Stimulated activated CD8-positive, alpha-beta memory T cell treated with anti-CD3 and anti-CD28 coated beads, Interleukin-7, amount 100 ng/mL, for 48 hours (primary cell): ENCODE measurements at regions not wholly inside any gene's neighbourhood (a gene's known extent, or its start where the extent isn't known, plus 50 kb on each side); places are given as distances from the start of the nearest gene placed in this dataset.

Experiments
- DNase-seq, 2 donors: peaks; one replicate each; pipeline ENCODE4 v3.0.0-alpha.2; 2020; ENCODE audit warnings: low read depth in 1 of 2; ENCODE audit errors: extremely low read depth in 1 of 2

DNA sequence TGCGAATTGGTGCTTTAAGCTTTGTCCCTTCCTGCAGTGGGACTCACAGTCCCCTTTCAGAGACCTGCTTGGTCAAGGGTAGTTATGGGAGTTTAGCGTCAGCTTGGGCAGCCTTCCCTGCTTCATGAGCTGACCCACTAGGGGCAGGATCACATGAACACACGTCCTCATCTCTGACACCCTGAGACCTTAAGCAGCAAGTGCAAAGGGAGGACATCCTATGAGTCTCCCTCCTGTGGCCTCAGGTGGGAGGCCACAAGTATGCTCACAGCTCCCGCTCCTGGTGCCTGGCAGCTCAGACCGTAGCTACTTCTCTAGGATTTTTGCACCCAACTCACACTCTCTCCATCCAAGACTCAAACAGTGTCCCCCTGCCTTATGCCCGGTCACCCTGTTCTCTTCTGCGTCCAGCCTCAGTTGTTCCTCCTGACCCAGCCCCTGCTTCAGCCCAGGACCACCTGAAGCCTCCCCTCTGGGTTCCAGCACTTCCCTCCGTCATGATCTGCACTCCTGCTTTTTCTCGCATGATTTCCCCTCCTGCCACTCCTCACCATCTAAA, 136.6 kb upstream of the FAM20C start:
- DNase-seq, result no peak

- no peak for DNase-seq
These were observed 136.0 kb upstream of the FAM20C start for GRCh38 chr7:56291-56913.

DNA sequence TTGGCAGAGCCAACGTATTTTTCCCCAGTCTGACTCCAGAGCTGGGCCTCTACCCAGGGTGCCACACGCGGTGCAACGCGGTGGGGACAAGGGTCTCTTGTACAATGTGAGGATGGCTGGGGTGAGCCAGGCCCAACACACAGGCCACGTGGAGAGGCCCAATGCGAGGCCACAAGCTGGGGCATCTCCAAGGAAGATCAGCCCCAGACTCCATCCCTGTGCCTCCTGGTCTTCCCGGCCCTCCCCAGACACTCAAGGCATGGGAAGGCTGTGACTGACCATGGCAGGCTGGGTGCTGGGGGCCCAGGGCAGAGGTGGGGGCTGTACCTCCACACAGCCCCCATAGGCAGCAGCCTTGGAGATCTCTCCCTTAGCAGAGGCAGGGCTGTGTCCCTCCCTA, 135.3 kb upstream of the FAM20C start:
- no peak for DNase-seq

DNA sequence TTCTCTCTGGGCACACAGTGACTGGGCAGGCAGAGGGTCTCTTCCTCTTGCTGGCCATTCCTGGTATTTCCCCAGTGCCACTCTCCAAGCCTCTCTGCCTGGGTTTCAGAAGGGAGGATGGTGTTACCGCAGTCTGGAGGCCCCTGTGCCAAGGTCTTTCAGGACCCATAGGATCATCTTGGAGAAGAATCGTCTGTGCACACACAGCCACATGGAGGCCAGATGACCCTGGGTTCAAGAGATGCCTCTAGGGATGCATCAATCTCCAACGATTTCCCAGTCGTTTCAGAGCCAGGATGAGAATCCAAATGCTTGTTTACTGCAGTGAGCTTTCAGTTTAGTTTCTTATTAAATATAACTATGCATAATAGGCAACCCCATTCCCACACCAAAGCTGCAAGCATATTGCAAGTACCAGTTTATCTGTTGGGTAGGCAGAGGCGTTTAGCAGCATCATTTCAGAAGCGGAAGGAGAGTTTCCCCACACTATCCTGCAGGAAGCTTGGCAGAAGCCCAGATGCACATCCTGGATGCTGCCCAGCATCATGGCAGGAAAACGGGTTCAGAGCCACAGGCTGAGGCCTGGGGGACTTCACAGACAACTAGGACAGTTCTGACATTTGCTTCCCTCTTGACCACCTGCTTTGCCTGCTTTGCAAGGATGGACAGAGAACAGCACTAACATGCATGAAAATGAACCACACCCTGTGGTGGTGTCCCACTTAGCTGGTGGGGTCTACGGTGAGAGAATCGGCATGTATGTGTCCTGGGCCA, 134.7 kb upstream of the FAM20C start:
- no peak for DNase-seq

GRCh38 chr7:58316-58715, 134.1 kb upstream of the FAM20C start:
- no peak for DNase-seq

- DNase-seq, result no peak
These were observed 133.0 kb upstream of the FAM20C start for GRCh38 chr7:59079-60016.

DNA sequence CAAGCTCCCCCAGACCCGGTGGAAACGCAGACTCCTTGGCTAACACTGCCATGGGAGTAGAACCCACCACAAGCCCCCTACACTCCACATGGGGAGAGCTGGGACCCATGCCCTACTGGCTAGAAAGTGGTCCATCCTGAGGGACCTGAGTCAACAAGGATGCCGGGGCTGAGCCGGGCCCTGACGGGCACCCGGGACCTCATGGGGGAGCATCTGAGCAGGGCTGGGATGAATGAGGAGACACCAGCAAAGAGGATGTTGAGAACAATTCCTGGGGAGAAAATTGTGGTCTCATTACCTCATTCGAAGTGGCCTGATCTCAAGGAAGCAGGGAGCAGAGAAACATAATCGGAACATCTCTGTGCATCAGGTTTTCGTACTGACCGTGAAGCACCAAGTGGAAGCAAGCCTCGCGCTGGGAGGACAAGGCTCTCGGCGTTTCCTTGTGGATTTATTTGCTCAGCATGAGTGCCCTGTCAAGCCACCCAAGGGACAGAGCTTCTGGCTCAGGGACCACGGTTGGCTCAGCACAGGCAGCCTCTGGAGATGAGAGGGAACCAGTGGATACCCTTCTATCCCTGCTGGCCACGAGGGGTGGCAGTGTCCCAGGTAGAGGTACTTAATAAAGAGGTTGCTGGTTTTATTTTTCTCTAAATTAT, 132.2 kb upstream of the FAM20C start:
- no peak for DNase-seq

DNA sequence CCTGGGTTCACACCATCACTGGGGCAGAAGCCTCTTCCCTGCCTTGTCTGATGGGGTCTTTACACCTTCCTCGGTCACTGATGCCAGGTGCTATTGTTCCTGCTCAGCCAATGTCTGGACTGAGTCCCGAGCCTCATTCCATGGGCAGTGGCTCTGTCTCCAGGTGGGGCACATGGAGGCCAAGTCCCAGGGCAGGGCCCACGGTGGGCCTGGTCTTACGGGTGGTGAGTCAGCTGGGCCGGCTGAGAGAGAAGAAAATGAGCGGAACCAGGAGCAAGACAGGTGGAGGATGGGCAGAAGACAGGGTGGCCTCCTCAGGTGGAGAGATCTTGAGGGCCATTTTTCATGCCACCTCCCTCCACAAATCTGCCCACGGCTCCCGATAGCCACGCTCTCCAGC, 131.7 kb upstream of the FAM20C start:
- no peak for DNase-seq

GRCh38 chr7:61111-61510, 131.3 kb upstream of the FAM20C start:
- no peak for DNase-seq

- no peak for DNase-seq
These were observed 130.6 kb upstream of the FAM20C start for GRCh38 chr7:61576-62360.

DNA sequence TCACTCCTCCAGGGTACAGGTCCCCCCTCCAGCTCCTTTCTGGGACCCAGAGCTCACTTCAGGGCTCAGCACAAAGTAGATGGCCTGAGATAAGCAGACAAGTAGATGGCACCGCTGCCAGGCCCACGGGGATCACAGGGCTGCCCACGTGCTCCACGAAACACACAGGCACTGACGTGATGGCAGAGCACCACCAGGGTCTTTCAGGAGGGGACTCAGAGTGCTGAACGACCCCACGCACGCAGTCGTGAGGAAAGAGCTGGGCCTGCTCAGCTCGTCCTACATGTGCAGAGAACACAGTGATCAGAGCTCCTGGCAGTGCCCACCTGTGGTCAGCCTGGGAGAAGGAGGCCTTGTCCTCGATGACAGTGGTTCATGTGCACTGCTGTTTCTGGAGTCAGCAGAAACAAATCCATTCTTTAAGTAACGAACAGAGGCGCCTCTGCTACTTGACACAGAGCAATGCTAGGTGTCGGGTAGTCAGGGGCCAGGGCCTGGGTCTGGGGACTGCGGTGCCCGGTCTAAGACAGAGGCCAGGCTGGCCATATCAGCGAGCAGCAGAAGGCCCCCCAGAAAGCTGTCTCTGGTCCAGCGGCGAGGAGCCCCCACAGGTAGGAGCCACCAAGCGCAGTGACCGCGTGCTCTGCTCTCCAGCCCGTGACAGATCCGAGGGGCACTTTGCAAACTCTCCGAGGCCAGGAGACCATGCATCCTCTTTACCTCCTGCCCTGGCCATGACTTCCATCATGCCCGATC, 129.8 kb upstream of the FAM20C start:
- no peak for DNase-seq

DNA sequence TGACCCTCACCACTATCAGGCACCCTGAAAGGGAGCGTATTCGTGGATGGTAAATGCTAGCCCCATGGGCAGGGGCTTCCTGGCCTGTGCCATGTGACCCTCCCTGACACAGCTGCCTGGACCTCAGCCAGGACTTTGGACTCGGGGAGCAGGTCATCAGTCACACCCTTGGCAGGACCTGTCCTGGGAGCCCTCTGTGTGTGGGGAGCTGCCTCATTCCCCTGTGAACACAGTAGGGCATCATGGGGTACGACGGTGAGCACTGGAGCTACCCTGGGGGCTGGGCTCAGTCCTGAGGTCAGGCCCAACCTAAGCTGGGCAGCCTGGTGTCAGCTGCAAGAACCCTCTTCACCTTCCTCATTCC, 129.3 kb upstream of the FAM20C start:
- no peak for DNase-seq

GRCh38 chr7:63521-64021, 128.8 kb upstream of the FAM20C start:
- no peak for DNase-seq

GRCh38 chr7:64098-64915, 128.1 kb upstream of the FAM20C start:
- DNase-seq, result no peak

GRCh38 chr7:64916-65341, 127.4 kb upstream of the FAM20C start:
- DNase-seq, result no peak

- no peak for DNase-seq
These were observed 126.8 kb upstream of the FAM20C start for GRCh38 chr7:65554-65953.

DNA sequence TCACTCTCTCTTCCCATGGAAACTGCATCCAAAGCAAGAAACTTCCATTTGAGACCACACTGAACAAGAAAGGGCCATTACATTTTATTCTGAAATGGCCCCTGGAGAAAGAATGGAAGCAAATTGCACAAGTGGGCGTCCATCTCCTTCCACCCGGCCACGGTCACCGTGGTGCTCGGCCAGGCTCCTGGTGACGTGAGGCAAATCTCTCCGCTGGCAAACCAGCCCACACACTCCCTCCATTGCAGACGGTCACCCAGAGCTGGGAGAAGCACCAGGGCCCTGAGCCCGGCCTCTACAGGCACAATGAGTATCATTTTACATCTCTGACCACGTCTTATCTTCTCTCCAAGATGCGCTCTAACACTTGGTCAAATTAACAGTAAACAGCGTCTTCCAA, 126.1 kb upstream of the FAM20C start:
- DNase-seq, result no peak

- no peak for DNase-seq
These were observed 125.6 kb upstream of the FAM20C start for GRCh38 chr7:66741-67140.
